ENCODE measurements at regions not wholly inside any gene's neighbourhood (a gene's known extent, or its start where the extent isn't known, plus 50 kb on each side); places are given as distances from the start of the nearest gene placed in this dataset.
"Not testable (repeated sequence)": the region's sequence is repeated elsewhere in the genome, so short reads cannot be mapped to it uniquely, and the experiment has no call there.

DNA sequence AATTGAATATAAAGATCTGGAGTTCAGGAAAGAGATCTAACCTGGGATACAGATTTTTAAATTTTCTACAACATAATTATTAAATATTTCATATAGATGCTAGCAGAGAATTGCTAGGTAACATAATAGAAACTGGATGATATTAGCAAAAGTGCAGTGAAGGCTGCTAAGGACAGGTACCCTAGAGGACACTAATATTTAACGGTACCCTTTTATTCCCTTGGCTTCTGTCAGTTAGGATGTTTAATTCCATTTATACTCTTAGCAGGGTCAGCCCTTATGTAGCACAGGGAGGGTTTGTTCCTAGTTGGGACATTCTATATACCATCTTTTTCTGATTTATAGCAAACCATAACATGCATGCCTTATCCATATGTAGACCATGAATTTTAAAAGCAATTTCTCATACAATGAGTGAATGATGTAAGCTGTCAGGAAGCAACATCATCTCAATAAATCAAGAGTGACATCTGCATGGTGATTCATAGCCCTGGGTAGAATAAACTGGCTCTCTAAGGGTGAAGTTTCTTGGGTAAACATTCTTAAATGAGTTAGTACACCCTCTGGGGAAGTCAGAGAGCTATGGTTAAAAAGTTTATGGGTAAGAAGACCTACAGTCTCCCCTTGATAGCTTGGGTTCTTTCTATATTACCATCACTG lies 404.4 kb upstream of the MGAT4C start:
- DNase-seq (ENCODE audit: low spot score) (no peak), ATAC-seq (no peak)

DNA sequence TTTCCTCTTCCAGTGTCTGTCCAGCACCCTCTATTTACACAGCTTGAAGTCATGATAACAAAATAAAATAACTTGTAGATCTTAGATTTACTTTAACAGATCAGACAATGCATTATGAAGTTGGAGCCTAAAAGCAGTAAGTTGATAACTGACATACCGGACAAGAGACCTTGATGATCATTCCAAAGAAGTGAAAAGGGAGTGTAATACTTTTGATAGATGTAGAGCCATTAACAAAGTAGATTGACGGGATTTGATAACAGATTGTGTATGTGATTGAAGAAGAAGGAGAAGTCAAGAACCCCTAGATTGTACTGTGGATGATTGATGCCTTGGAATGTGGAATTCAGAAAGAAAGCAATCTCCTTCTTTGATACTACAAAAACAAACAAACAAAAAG lies 403.8 kb upstream of the MGAT4C start:
- ATAC-seq (no peak), DNase-seq (ENCODE audit: low spot score) (no peak)

DNA sequence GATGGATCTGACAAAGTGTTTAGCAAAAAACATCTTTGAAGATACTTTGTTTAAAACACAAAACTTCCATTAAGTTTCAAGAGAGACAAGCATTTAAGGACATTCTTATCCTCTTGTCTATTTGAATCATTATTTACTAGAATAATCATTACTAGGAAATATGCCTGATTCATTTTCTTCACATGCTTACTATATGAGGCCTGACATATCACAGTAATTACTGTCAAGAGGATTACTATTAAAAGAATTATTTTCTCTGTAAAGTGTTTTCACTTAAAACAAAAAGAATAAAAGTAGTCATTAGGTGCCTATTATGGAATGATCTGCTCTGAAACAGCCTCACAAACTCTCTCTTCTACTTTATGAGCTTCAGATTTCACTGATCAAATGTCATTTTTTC lies 402.1 kb upstream of the MGAT4C start:
- no peak for ATAC-seq
- no peak for DNase-seq (ENCODE audit: low spot score)

DNA sequence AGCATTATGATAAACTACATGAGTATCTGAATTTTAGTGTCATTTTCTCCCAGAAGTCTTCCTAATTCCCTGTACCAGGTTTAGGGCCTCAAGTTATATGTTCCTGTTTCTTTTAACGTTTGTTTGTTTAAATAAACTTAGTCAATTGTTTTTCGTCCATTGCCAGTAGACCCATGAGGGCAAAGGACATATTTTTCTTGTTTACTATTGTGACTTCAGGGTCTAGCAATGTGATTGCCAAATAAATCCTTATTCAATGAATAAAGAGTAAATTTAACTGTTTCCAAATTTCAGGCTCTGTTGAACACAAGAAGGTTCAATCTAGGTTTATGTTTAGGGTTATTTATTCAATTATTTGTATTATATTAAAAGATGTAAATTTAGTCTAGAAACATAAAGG lies 391.6 kb upstream of the MGAT4C start:
- ATAC-seq (no peak), DNase-seq (ENCODE audit: low spot score) (no peak)

DNA sequence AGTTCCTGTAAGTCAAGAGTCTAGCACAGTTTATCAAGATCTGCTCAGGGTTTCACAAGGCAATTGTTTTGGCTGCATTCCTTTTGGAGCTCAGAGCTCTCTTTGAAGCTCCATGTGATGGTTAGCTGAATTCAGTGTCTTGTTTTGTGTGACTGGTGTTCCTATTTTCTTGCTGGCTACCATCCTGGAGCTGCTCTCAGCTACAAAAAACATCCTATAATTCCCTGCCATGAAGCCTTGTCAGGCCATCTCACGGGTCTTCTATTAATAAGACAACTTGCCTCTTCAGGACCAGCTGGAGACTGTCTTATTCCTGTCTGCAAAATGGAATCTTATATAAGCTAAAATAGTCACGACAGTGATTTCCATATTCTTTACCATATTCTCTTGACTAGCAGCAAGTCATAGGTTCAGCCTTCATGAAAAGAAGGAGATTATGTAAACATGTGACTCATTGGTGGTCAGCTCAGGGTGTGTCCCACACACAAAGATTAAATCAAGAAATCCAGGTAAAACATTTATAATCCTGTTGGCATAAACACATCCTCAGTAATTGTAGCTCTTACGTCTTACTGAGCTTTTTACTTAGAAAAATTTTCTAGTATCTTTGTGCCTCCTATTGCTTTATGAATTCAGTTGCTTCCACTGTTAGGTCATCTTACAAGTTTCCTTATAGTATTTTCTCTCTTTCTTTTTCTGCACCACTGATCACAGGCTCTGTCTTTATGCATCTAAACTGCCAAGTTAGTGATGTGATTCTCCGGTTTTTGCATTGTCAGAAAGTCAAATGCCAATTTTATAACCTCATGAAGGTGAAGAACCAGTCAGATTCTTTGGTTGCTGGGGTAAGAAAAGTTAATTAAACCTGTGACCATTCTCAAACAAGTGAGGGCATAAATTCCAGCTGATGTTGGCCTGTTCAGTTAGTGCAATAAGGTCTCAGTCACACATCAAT lies 378.5 kb upstream of the MGAT4C start:
- ATAC-seq (no peak), DNase-seq (ENCODE audit: low spot score) (no peak)

DNA sequence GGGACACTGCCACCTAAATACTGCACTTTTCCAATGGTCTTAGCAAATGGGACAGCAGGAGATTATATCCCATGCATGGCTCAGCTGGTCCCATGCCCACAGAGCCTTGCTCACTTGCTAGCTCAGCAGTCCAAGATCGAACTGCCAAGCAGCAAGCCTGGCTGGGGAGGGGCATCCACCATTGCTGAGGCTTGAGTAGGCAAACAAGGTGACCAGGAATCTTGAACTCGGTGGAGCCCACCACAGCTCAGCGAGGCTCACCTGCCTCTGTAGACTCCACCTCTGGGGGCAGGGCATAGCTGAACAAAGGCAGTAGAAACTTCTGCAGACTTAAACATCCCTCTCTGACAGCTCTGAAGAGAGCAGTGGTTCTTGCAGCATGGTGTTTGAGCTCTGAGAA lies 370.8 kb upstream of the MGAT4C start:
- DNase-seq (ENCODE audit: low spot score) (no peak), ATAC-seq (no peak)

DNA sequence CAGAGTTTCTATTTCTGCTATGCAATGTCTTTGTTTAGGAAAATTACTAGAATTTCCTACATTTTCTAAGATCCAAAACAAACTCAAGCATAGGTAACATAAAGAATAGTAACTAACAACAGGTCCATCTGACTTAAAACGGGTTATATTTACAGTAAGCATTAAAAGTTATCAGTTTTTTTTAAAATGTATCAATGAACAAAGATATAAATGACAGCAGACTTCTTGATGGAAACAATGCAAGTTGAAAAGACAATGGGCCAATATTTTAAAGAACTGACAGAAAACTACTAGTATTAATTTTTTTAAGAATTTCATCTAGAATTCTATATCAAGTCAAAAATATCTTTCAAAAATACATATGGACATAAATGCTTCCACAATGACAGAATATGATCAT lies 367.1 kb upstream of the MGAT4C start:
- no peak for ATAC-seq
- DNase-seq (ENCODE audit: low spot score), result no peak

DNA sequence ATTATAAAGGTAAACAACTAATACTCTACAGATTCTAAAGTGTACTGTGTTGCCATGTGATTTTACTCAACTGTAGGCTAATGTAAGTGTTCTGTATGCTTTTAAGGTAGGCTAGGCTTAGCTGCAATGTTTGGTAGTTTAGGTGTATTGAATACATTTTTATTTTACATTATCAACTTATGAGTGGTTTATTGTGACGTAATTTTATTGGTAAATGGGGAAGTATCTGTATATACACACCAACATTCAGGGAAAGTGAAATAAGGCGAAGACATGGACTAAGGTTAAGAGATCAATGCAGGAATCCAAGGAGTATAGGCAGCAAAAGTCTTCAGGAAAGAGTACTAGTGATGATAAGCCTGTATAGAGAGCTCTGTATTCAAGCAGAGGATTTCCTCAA lies 365.8 kb upstream of the MGAT4C start:
- DNase-seq (ENCODE audit: low spot score), result no peak
- no peak for ATAC-seq

DNA sequence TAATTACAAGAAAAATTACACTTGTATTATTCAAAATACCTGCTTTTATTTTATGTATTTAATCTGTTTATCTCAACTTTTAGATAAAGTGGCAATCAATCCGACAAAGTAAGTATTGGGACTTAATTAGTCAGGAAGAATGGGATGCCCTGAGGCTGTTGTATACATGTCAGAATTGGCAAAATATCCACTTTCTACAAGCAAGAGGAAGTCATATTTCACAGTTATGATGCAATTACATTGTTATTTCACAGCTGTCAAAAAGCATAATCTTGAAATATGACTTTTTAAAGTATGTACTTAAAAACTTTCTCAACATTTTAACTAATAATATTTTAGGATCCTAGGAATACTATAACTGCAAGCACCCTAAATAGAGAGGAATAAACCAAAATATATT lies 357.1 kb upstream of the MGAT4C start:
- ATAC-seq, result no peak
- no peak for DNase-seq (ENCODE audit: low spot score)

DNA sequence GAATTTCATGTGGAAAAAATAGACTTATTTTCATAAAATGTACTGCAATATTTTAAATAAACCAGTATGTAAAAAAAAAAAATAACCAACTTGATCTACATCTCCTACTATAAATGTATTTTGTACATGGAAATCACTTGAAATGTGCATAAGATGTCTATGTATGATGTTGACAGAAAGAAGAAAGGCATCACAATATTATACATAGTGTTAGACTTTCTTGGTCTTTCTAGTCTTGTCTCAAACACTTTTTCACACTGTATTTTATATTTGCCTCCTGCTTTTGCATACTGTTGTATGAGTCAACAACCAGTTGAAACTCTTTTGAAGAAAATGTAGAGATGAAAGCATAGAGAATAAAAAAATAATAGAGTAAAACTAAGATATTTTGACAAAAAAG lies 352.4 kb upstream of the MGAT4C start:
- ATAC-seq, result no peak
- DNase-seq (ENCODE audit: low spot score), result no peak

DNA sequence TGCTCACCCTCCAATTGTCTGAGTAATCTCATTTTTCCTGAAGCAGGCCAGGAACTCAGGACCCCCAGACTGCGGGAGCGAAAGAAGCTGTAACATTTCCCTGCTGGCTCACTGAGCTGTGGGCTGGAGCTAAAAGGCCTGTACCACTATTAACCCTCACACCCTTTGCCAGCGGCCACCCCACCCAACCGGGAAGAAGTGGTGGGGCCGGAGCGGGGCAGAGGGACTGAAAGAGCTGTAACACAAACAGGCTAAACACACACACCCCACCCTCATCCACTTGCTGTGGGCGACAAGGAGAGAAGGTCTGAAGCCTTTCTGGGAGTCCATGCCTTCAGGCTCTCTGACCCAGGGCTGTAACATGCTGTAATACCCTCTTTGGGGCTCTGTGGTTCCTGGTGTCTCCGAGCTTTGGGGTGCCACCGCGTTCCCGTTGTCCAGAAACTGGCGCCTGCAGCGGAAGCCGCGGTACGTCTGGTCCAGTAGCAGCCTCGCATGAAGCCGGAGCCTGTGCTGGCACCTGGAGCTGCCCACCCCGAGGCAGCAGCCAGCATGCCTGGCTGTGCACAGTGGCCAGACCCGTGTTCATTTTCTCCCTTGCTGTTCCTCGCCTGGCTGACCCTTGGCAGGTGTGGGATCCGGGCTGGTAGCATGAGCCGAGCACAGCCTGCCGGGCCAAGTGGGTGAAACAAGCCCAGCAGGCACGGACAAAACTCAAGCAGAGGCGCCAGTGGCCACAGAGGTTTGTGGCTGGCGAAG lies 345.5 kb upstream of the MGAT4C start:
- ATAC-seq, result no peak
- no peak for DNase-seq (ENCODE audit: low spot score)

DNA sequence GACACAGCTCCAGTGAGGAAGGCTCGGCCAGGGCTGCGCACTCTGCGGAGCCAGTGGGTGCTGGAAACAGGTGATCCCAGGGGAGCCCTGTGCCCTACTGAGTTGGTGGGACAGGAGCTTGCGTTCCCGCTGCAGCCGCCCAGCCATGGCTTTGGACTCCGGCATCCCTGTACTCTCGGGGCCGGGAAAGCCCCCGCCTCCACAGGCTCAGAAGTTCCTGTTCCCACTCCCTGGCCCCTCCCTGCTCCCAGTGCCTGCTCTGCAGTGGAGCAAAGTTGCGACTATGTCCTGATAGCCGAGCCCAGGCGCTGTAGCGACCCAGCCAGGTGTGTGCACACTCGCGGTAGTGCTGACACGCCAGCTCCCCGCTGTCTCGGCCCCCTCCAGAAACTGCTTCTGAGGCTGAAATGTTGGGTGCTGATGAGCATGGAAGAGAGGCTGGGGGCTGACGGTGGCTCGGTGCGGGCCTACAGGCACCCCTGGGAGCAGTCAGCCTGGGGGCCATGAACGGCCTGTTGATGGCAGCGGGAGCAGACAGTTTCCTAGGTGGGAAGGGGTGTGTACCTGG lies 344.6 kb upstream of the MGAT4C start:
- peak; percentile 39 for DNase-seq (ENCODE audit: low spot score)
- no peak for ATAC-seq

DNA sequence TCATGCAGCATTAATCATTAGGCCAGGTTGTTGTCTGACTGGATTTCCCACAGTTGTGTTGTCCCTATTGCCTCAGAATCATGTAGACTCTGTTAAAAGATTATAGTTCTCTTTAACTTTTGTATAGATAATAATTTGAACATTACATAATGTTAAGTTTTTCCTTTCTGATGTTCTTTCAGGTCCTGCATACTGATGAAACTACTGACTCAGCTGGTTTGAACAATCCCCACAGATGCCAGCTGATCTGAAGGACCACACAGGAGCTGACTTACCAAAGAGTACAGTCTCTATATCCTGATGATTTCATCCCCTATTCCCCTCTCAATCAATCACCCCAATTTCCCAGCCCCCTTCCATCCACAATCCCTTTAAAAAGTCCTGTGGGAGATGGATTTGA lies 341.2 kb upstream of the MGAT4C start:
- ATAC-seq (no peak), DNase-seq (ENCODE audit: low spot score) (no peak)

DNA sequence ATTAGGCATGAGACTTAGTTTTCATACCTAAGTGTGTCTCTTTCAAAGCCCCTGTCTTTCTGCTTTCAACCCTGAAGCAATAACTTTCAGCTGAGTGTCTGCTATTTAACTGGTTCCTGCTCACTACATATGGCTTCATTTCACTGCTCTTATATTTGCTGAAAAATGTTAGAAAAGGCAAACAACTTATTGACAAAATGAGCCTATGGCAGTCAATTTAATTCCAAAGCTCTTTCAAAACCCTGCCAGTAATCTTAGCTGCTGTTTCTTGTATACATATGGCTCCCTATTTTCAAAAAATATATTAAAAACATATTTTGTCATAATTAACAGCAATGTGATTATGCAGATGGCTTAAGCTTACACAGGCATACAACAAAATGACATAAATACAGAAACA lies 334.1 kb upstream of the MGAT4C start:
- ATAC-seq (no peak), DNase-seq (ENCODE audit: low spot score) (no peak)

DNA sequence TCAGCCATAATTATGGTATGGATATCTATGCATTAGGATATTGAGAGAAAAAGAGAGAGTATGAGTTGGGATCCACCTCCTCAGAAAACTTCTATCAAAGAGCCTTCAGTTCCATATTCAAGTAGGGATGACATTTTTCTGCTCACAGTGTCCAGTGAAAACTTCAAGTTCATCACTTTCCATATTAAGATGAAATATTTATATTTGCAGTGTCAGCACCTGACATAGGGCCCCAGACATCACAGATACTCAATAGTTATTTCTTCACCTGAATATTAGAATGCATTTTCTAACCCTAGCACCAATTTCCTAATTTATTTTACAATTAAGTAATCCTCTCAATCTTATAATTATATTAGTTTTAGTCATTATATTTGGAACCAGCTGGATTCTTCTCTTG lies 318.0 kb upstream of the MGAT4C start:
- no peak for DNase-seq (ENCODE audit: low spot score)
- no peak for ATAC-seq

DNA sequence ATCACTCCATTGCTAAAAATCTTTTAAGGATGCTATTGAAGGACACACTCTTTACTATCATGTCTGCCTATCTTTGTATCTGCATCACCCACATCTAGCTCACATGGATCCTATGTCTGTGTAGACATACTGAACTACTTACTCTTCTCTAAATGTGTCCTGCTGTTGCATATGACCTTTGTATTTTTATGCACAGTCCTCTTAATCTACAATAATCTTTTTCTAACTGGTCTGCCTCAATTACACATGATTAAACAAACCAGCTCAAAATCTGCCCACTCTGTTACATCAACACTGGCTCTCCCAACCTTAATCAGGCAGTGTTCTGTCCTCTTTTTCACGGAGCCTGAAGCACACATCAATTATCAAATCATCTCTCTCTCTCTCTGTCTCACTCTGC lies 316.3 kb upstream of the MGAT4C start:
- DNase-seq (ENCODE audit: low spot score) (no peak), ATAC-seq (no peak)

DNA sequence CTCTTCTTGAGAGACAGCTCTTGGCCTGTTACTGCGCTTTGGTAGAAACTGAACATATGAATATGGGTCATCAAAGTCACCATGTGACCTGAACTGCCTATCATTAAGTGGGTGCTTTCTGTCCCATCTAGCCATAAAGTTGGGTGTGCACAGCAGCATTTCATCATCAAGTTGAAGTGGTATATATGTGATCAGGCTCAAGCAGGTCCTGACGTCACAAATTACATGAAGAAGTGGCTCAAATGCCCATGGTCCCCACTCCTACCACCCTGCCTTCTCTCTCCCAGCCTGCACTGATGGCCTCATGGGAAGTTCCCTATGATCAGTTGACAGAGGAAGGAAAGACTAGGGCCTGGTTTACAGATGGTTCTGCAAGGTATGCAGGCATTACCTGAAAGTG lies 308.8 kb upstream of the MGAT4C start:
- DNase-seq (ENCODE audit: low spot score) (no peak), ATAC-seq (no peak)

DNA sequence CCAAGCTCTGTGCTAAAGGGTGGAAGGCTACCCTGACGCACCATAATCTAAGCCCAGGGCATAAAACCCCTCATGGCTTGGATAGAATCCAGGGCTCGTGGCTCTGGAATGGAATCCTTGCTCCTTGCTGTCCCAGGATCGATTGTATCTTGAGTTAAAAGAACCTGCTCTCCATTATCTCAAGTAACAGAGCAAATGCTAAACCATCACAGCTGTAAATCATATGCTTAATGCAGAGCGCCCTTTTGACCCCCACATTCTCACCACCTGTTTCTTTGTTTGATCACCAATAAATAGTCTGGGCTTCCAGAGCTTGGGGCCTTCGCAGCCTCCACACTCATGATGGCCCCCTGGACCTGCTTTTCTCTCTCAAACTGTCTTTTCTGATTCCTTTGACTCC lies 299.3 kb upstream of the MGAT4C start:
- not testable (repeated sequence) for ATAC-seq; DNase-seq (ENCODE audit: low spot score)

DNA sequence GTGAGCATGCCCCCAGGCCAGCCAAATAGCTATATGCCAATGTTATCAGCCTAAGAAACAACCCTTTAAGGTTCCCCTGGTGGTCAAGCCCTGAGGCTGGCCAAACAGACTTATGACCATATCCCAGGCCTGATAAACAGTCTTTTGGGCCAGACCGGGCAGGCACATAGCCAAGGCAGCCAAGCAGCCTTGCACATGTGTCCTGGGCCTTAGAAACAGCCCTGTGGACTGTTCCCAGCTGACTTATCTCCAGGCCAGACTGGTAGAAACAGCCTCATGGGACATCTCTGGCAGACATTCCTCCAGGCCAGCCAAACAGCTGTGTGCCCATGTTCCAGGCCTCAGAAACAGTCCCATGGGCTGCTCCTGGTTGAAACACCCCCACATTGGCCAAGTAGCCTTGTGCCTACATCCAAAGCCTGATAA lies 295.0 kb upstream of the MGAT4C start:
- no peak for DNase-seq (ENCODE audit: low spot score)
- ATAC-seq, result no peak

DNA sequence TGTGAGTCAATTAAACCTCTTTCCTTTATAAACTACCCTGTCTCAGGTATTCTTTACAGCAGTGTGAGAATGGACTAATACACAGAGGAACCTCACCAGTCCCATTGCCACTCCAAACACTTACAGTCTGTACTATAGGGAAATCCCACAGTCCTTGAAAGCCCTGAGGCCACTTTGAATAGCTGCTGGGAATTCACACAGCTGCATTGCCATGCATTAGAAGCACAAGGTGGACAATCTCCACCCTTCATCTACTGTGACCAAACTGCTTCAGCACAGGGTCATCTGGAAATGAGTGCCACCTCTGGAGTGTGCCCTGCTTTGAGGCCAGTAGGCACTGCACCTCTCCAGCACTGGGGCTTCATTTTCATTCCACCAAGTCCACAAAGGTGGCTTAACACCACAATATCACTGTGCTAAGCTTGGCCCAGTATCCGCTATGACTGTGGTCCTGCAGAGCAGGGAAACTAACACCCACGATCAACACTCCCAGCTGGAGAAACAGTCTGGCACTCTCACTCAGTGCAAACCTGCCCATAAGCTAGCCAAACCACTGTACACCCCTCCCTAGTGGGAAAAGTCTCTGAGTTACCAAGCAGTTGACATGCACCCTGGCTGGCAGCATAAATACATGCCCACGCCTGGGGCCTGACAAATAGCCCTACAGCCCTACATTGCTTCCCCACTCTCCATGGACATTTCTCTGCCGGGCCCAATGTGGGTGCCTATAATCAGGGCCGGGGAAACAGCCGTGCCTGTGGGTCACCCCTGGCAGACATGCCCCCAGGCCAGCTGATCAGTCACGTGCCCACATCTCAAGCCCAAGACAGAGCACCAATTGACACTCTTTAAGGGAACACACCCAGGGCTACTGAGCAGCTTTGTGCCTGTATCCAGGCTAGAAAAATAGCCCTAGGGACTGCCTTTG lies 294.3 kb upstream of the MGAT4C start:
- ATAC-seq (no peak), DNase-seq (ENCODE audit: low spot score) (no peak)
